ENCODE measurements at regions not wholly inside any gene's neighbourhood (a gene's known extent, or its start where the extent isn't known, plus 50 kb on each side); places are given as distances from the start of the nearest gene placed in this dataset.

DNA sequence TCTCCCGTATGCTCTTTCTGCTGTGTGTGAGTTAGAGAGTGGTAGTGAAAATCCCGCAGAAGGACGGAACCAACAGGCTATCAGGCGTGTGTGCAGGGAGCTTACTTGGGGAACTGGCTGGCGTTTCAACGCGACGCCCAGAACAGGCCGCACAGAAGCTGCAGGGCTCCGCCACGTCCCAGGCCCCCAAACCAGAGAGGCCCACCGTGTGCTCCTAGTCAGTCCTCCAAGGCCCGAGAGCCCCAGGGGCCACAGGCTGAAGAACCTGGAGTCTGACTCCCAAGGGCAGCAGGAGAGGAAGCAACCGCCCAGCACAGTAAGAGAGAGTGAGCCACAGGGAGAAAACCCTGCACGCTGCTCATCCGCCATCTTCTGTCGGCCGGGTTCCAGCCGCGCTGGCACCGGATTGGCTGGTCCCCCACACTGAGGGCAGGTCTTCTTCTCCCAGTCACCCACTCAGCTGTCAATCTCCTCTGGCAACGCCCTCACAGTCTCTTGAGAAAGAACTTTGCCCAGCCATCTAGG lies 730.6 kb upstream of the VSTM2A start:
- Histone ChIP-seq H4K20me1 (ENCODE audit: insufficient read depth, low read length) (no peaks in the 10 kb centered on the region), H3K4me1 (ENCODE audit: low read length) (no peaks in the 10 kb centered on the region), H3K27me3 (ENCODE audit: low read depth, low read length) (no peaks in the 10 kb centered on the region), H3K36me3 (replicated peaks; ENCODE audit: low read depth, low read length) (no peaks in the 10 kb centered on the region), H3K9ac (ENCODE audit: low read length) (no peak overlapping the region), H3K4me3 (ENCODE audit: low read length) (no peak overlapping the region), H3K79me2 (ENCODE audit: low read length) (no peaks in the 10 kb centered on the region), H3K9me3 (ENCODE audit: insufficient read depth, low read length) (no peaks in the 10 kb centered on the region), H2AFZ (ENCODE audit: low read depth, low read length) (no peak overlapping the region), H3K4me2 (ENCODE audit: low read length) (no peak overlapping the region), H3K27ac (ENCODE audit: low read length) (no peak overlapping the region)
- no peak for TF ChIP-seq EZH2phosphoT487 (IDR thresholded peaks at IDR 0.05; ENCODE audit: low read depth)
- TF ChIP-seq, protein P1, sequence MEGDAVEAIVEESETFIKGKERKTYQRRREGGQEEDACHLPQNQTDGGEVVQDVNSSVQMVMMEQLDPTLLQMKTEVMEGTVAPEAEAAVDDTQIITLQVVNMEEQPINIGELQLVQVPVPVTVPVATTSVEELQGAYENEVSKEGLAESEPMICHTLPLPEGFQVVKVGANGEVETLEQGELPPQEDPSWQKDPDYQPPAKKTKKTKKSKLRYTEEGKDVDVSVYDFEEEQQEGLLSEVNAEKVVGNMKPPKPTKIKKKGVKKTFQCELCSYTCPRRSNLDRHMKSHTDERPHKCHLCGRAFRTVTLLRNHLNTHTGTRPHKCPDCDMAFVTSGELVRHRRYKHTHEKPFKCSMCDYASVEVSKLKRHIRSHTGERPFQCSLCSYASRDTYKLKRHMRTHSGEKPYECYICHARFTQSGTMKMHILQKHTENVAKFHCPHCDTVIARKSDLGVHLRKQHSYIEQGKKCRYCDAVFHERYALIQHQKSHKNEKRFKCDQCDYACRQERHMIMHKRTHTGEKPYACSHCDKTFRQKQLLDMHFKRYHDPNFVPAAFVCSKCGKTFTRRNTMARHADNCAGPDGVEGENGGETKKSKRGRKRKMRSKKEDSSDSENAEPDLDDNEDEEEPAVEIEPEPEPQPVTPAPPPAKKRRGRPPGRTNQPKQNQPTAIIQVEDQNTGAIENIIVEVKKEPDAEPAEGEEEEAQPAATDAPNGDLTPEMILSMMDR (IDR thresholded peaks at IDR 0.05; ENCODE audit: low read depth, low read length) = no peak

DNA sequence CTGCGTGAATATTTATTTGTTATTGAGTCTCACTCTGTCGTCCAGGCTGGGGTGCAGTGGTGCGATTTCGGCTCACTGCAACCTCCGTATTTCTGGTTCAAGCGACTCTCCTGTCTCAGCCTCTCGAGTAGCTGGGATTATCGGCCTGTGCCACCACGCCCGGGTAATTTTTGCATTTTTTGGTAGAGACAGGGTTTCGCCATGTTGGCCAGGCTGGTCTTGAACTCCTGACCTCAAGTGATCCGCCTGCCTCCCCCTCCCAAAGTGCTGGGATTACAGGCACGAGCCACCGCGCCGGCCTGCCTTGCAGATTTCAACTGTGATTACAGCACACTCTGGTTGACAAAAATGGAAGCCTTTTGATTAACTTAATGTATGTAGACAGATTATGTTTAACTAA lies 730.0 kb upstream of the VSTM2A start:
- H3K9ac ChIP-seq (ENCODE audit: low read length) = no peak overlapping the region
- no peaks in the 10 kb centered on the region for H3K79me2 ChIP-seq (ENCODE audit: low read length)
- H3K4me3 ChIP-seq (ENCODE audit: low read length) = no peak overlapping the region
- H4K20me1 ChIP-seq (ENCODE audit: insufficient read depth, low read length) = no peaks in the 10 kb centered on the region
- H3K4me2 ChIP-seq (ENCODE audit: low read length) = no peak overlapping the region
- TF ChIP-seq EZH2phosphoT487 (IDR thresholded peaks at IDR 0.05; ENCODE audit: low read depth) = no peak
- TF ChIP-seq, protein P1 (IDR thresholded peaks at IDR 0.05; ENCODE audit: low read depth, low read length) = no peak
- H2AFZ ChIP-seq (ENCODE audit: low read depth, low read length) = no peak overlapping the region
- no peaks in the 10 kb centered on the region for H3K9me3 ChIP-seq (ENCODE audit: insufficient read depth, low read length)
- H3K27me3 ChIP-seq (ENCODE audit: low read depth, low read length) = no peaks in the 10 kb centered on the region
- H3K4me1 ChIP-seq (ENCODE audit: low read length) = no peaks in the 10 kb centered on the region
- no peaks in the 10 kb centered on the region for H3K36me3 ChIP-seq (replicated peaks; ENCODE audit: low read depth, low read length)
- H3K27ac ChIP-seq (ENCODE audit: low read length) = no peak overlapping the region

DNA sequence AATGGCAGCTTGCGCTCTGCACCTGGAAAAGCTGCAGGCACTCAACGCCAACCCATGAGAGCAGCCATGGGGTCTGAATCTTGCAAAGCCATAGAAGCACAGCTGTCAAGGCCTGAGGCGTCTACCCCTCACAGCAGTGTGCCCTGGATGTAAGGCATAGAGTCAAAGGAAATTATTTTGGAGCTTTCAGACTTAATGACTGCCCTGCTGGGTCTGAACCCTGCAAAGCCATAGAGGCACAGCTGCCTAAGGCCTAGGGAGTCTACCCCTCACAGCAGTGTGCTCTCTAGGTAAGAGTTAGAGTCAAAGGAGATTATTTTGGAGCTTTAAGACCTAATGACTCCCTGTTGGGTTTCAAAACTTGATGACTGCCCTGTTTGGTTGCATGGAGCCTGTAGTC lies 706.9 kb upstream of the VSTM2A start:
- H3K79me2 ChIP-seq (ENCODE audit: low read length) = no peaks in the 10 kb centered on the region
- no peak for TF ChIP-seq EZH2phosphoT487 (IDR thresholded peaks at IDR 0.05; ENCODE audit: low read depth)
- TF ChIP-seq, protein P1 (IDR thresholded peaks at IDR 0.05; ENCODE audit: low read depth, low read length) = no peak
- no peaks in the 10 kb centered on the region for H3K4me1 ChIP-seq (ENCODE audit: low read length)
- no peaks in the 10 kb centered on the region for H3K27me3 ChIP-seq (ENCODE audit: low read depth, low read length)
- no peak overlapping the region for H3K4me3 ChIP-seq (ENCODE audit: low read length)
- no peaks in the 10 kb centered on the region for H3K36me3 ChIP-seq (replicated peaks; ENCODE audit: low read depth, low read length)
- no peak overlapping the region for H2AFZ ChIP-seq (ENCODE audit: low read depth, low read length)
- H3K27ac ChIP-seq (ENCODE audit: low read length) = no peak overlapping the region
- H3K9ac ChIP-seq (ENCODE audit: low read length) = no peak overlapping the region
- H3K4me2 ChIP-seq (ENCODE audit: low read length) = no peak overlapping the region
- H3K9me3 ChIP-seq (ENCODE audit: insufficient read depth, low read length) = no peaks in the 10 kb centered on the region
- H4K20me1 ChIP-seq (ENCODE audit: insufficient read depth, low read length) = no peaks in the 10 kb centered on the region

DNA sequence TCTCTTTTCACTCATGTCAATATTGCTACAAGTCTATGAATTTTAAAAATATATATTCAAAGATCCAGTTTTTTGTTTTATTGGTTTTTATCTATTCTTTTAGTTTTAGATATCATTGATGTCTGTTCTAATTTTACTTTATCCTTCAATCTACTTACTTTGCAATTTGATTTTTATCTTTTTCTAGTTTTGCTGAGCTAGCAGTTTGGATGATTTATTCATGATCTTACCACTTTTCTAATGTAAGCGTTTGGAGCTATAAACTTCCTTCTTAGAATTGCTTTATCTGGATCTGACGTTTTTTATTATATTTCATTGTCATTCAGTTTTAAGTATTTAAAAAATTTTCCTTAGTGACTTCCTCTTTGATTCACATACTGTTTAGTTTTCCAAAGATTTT lies 664.5 kb upstream of the VSTM2A start:
- H3K27me3 ChIP-seq (ENCODE audit: low read depth, low read length) = no peaks in the 10 kb centered on the region
- H2AFZ ChIP-seq (ENCODE audit: low read depth, low read length) = no peak overlapping the region
- H3K27ac ChIP-seq (ENCODE audit: low read length) = no peak overlapping the region
- no peaks in the 10 kb centered on the region for H4K20me1 ChIP-seq (ENCODE audit: insufficient read depth, low read length)
- no peaks in the 10 kb centered on the region for H3K36me3 ChIP-seq (replicated peaks; ENCODE audit: low read depth, low read length)
- H3K9ac ChIP-seq (ENCODE audit: low read length) = no peak overlapping the region
- no peak for TF ChIP-seq EZH2phosphoT487 (IDR thresholded peaks at IDR 0.05; ENCODE audit: low read depth)
- TF ChIP-seq, protein P1 (IDR thresholded peaks at IDR 0.05; ENCODE audit: low read depth, low read length) = no peak
- H3K79me2 ChIP-seq (ENCODE audit: low read length) = no peaks in the 10 kb centered on the region
- no peak overlapping the region for H3K4me3 ChIP-seq (ENCODE audit: low read length)
- no peaks in the 10 kb centered on the region for H3K9me3 ChIP-seq (ENCODE audit: insufficient read depth, low read length)
- no peak overlapping the region for H3K4me2 ChIP-seq (ENCODE audit: low read length)
- no peaks in the 10 kb centered on the region for H3K4me1 ChIP-seq (ENCODE audit: low read length)

All from OCI-LY3 (cell line).